Activated CD4-positive, alpha-beta memory T cell treated with anti-CD3 and anti-CD28 coated beads for 36 hours (primary cell): ENCODE measurements at regions not wholly inside any gene's neighbourhood (a gene's known extent, or its start where the extent isn't known, plus 50 kb on each side); places are given as distances from the start of the nearest gene placed in this dataset.

ENCODE experiments used
- CTCF ChIA-PET: fragments of 350-600 bp; sonication (Branson Sonifier 250); formaldehyde crosslinking; loops from one replicate; lab custom pipeline; 2021; ENCODE audit warnings: antibody characterized with exemption, inconsistent platforms; lab: Charles Lee
- POLR2A ChIA-PET: fragments of 350-600 bp; sonication (Branson Sonifier 250); formaldehyde crosslinking; loops from one replicate; lab custom pipeline; 2021; ENCODE audit warnings: antibody characterized with exemption; lab: Charles Lee
- DNase-seq: peaks from one replicate; pipeline ENCODE4 v3.0.0-alpha.2; 2020
- H3K27ac Mint-ChIP-seq: one replicate; pipeline ENCODE4 v1.8.0; 2021; ENCODE audit warnings: mixed read lengths
- H3K27me3 Mint-ChIP-seq: one replicate; pipeline ENCODE4 v1.8.0; 2021; ENCODE audit warnings: mixed read lengths
- H3K36me3 Mint-ChIP-seq: one replicate; pipeline ENCODE4 v1.8.0; 2021; ENCODE audit warnings: mixed read lengths
- H3K4me1 Mint-ChIP-seq: one replicate; pipeline ENCODE4 v1.8.0; 2021; ENCODE audit warnings: low read depth, mixed read lengths
- H3K4me3 Mint-ChIP-seq: one replicate; pipeline ENCODE4 v1.8.0; 2021; ENCODE audit warnings: mild to moderate bottlenecking, mixed read lengths
- H3K9me3 Mint-ChIP-seq: one replicate; pipeline ENCODE4 v1.8.0; 2021; ENCODE audit warnings: mixed read lengths
- intact Hi-C: fragments of 100-400 bp; cut with micrococcal nuclease; formaldehyde crosslinking; loops from one replicate; pipeline ENCODE4 v1.15.1; 2023

- intact Hi-C loops, result no loop called here
- no peak for DNase-seq
- H3K9me3 Mint-ChIP-seq, result peaks cover 8% of the 10 kb centered on the region
- ChIA-PET CTCF (no interaction called here), POLR2A (no interaction called here)
- H3K27me3 Mint-ChIP-seq, result no peaks in the 10 kb centered on the region
- H3K27ac Mint-ChIP-seq, result no peak overlapping the region
- no peaks in the 10 kb centered on the region for H3K36me3 Mint-ChIP-seq
- no peaks in the 10 kb centered on the region for H3K4me1 Mint-ChIP-seq
- no peak overlapping the region for H3K4me3 Mint-ChIP-seq
Observed at GRCh38 chr4:156553659-156554058, 417.9 kb downstream of the PDGFC start.

- Mint-ChIP-seq H3K4me3 (no peak overlapping the region), H3K27me3 (no peaks in the 10 kb centered on the region), H3K9me3 (peaks cover 5% of the 10 kb centered on the region), H3K27ac (no peak overlapping the region), H3K36me3 (no peaks in the 10 kb centered on the region), H3K4me1 (no peaks in the 10 kb centered on the region)
- ChIA-PET POLR2A (no interaction called here), CTCF (no interaction called here)
- intact Hi-C loops, result no loop called here
- DNase-seq, result no peak
Observed at GRCh38 chr4:156547891-156548290, 423.7 kb downstream of the PDGFC start.

- POLR2A ChIA-PET, result no interaction called here
- H3K27me3 Mint-ChIP-seq, result no peaks in the 10 kb centered on the region
- CTCF ChIA-PET, result no interaction called here
- DNase-seq, result no peak
- no peaks in the 10 kb centered on the region for H3K36me3 Mint-ChIP-seq
- H3K27ac Mint-ChIP-seq, result no peak overlapping the region
- H3K4me1 Mint-ChIP-seq, result no peaks in the 10 kb centered on the region
- intact Hi-C loops, result no loop called here
- H3K4me3 Mint-ChIP-seq, result no peak overlapping the region
- peaks cover 8% of the 10 kb centered on the region for H3K9me3 Mint-ChIP-seq
Observed at GRCh38 chr4:156547439-156547838, 424.2 kb downstream of the PDGFC start.

- no peak for DNase-seq
- no peak overlapping the region for H3K4me3 Mint-ChIP-seq
- H3K27me3 Mint-ChIP-seq, result no peaks in the 10 kb centered on the region
- H3K36me3 Mint-ChIP-seq, result no peaks in the 10 kb centered on the region
- peaks cover 12% of the 10 kb centered on the region for H3K9me3 Mint-ChIP-seq
- ChIA-PET CTCF (no interaction called here), POLR2A (no interaction called here)
- no peak overlapping the region for H3K27ac Mint-ChIP-seq
- H3K4me1 Mint-ChIP-seq, result no peaks in the 10 kb centered on the region
- intact Hi-C loops, result no loop called here
Observed at GRCh38 chr4:156545003-156545785, 426.4 kb downstream of the PDGFC start.

GRCh38 chr4:156539376-156539775, 432.2 kb downstream of the PDGFC start:
- peaks cover 10% of the 10 kb centered on the region for H3K9me3 Mint-ChIP-seq
- intact Hi-C loops, result no loop called here
- ChIA-PET POLR2A (no interaction called here), CTCF (no interaction called here)
- no peaks in the 10 kb centered on the region for H3K36me3 Mint-ChIP-seq
- H3K4me3 Mint-ChIP-seq, result no peak overlapping the region
- no peak for DNase-seq
- H3K27me3 Mint-ChIP-seq, result no peaks in the 10 kb centered on the region
- H3K4me1 Mint-ChIP-seq, result no peaks in the 10 kb centered on the region
- H3K27ac Mint-ChIP-seq, result no peak overlapping the region

- H3K36me3 Mint-ChIP-seq, result no peaks in the 10 kb centered on the region
- CTCF ChIA-PET, result no interaction called here
Observed at GRCh38 chr4:156538651-156539257, 432.8 kb downstream of the PDGFC start.

GRCh38 chr4:156538210-156538609, 433.4 kb downstream of the PDGFC start:
- ChIA-PET POLR2A (no interaction called here), CTCF (no interaction called here)
- Mint-ChIP-seq H3K36me3 (no peaks in the 10 kb centered on the region), H3K9me3 (peaks cover 17% of the 10 kb centered on the region), H3K4me3 (no peak overlapping the region), H3K27me3 (no peaks in the 10 kb centered on the region), H3K4me1 (no peaks in the 10 kb centered on the region), H3K27ac (no peak overlapping the region)
- DNase-seq, result no peak
- intact Hi-C loops, result no loop called here

More at GRCh38 chr4:156538651-156539257, 432.8 kb downstream of the PDGFC start:
- no peak overlapping the region for H3K27ac Mint-ChIP-seq
- intact Hi-C loops, result no loop called here
- no peaks in the 10 kb centered on the region for H3K27me3 Mint-ChIP-seq
- peaks cover 16% of the 10 kb centered on the region for H3K9me3 Mint-ChIP-seq
- H3K4me1 Mint-ChIP-seq, result no peaks in the 10 kb centered on the region
- no peak for DNase-seq
- POLR2A ChIA-PET, result no interaction called here
- no peak overlapping the region for H3K4me3 Mint-ChIP-seq

GRCh38 chr4:156537286-156537685, 434.3 kb downstream of the PDGFC start:
- Mint-ChIP-seq H3K36me3 (no peaks in the 10 kb centered on the region), H3K27me3 (no peaks in the 10 kb centered on the region), H3K27ac (no peak overlapping the region), H3K4me3 (no peak overlapping the region), H3K4me1 (no peaks in the 10 kb centered on the region), H3K9me3 (peaks cover 16% of the 10 kb centered on the region)
- ChIA-PET CTCF (no interaction called here), POLR2A (no interaction called here)
- intact Hi-C loops, result no loop called here
- DNase-seq, result no peak

- H3K27me3 Mint-ChIP-seq, result no peaks in the 10 kb centered on the region
- H3K36me3 Mint-ChIP-seq, result no peaks in the 10 kb centered on the region
- no peak overlapping the region for H3K27ac Mint-ChIP-seq
- no peak for DNase-seq
- CTCF ChIA-PET, result no interaction called here
- intact Hi-C loops, result no loop called here
- H3K4me1 Mint-ChIP-seq, result no peaks in the 10 kb centered on the region
- H3K9me3 Mint-ChIP-seq, result peaks cover 18% of the 10 kb centered on the region
- POLR2A ChIA-PET, result no interaction called here
- no peak overlapping the region for H3K4me3 Mint-ChIP-seq
Observed at GRCh38 chr4:156536661-156537060, 434.9 kb downstream of the PDGFC start.

GRCh38 chr4:156534205-156534604, 437.4 kb downstream of the PDGFC start:
- no peak overlapping the region for H3K27ac Mint-ChIP-seq
- no peak for DNase-seq
- H3K4me3 Mint-ChIP-seq, result no peak overlapping the region
- H3K36me3 Mint-ChIP-seq, result no peaks in the 10 kb centered on the region
- intact Hi-C loops, result no loop called here
- ChIA-PET CTCF (no interaction called here), POLR2A (no interaction called here)
- H3K4me1 Mint-ChIP-seq, result no peaks in the 10 kb centered on the region
- H3K27me3 Mint-ChIP-seq, result no peaks in the 10 kb centered on the region
- peaks cover 14% of the 10 kb centered on the region for H3K9me3 Mint-ChIP-seq

- Mint-ChIP-seq H3K4me1 (no peaks in the 10 kb centered on the region), H3K36me3 (no peaks in the 10 kb centered on the region), H3K9me3 (peaks cover 6% of the 10 kb centered on the region), H3K27me3 (no peaks in the 10 kb centered on the region), H3K27ac (no peak overlapping the region), H3K4me3 (no peak overlapping the region)
- no peak for DNase-seq
- intact Hi-C loops, result no loop called here
- ChIA-PET CTCF (no interaction called here), POLR2A (no interaction called here)
Observed at GRCh38 chr4:156528216-156528615, 443.4 kb downstream of the PDGFC start.

- Mint-ChIP-seq H3K27me3 (no peaks in the 10 kb centered on the region), H3K36me3 (no peaks in the 10 kb centered on the region), H3K4me1 (no peaks in the 10 kb centered on the region), H3K27ac (no peak overlapping the region), H3K4me3 (no peak overlapping the region), H3K9me3 (peaks cover 5% of the 10 kb centered on the region)
- ChIA-PET CTCF (no interaction called here), POLR2A (no interaction called here)
- intact Hi-C loops, result no loop called here
- DNase-seq, result no peak
Observed at GRCh38 chr4:156527237-156527993, 444.2 kb downstream of the PDGFC start.
